GM18870 (cell line): ENCODE measurements at regions not wholly inside any gene's neighbourhood (a gene's known extent, or its start where the extent isn't known, plus 50 kb on each side); places are given as distances from the start of the nearest gene placed in this dataset.
"Not testable (repeated sequence)": the region's sequence is repeated elsewhere in the genome, so short reads cannot be mapped to it uniquely, and the experiment has no call there.

Experiments
- ATAC-seq: cut with Tn5 transposase; IDR thresholded peaks from one replicate; pipeline ENCODE4 v1.9.1; 2021; ENCODE audit warnings: moderate library complexity; ENCODE audit not compliant: unreplicated experiment

DNA sequence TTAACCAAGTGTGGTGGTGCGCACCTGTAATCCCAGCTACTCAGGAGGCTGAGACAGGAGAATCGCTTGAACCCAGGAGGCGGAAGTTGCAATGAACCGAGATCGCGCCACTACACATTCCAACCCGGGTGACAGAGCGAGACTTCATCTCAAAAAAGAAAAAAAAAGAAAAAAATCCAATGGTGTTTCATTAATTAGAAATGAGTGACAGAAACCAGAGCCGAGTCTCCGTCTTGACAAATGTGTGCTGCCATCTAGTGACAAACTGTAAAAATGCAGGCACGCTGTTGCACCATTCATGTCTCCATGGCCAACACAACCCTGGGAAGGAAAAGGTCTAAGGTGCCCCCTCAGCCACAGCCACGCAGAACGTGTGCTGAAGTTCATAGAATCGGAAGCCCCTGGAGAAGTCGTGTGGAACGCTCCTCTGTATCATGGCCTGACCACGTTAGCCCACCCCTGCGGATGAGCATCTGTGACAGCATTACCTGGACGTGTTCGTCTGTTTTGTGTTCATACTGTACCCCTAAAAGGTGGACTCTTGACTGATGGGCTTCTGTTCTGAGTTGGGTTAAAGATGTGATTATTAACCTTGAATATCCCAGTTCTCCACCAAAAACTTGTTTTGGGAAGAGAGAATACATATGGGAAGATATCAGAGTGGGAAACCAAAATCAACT, 94.9 kb downstream of the LYZL2 start:
- ATAC-seq, result no peak

DNA sequence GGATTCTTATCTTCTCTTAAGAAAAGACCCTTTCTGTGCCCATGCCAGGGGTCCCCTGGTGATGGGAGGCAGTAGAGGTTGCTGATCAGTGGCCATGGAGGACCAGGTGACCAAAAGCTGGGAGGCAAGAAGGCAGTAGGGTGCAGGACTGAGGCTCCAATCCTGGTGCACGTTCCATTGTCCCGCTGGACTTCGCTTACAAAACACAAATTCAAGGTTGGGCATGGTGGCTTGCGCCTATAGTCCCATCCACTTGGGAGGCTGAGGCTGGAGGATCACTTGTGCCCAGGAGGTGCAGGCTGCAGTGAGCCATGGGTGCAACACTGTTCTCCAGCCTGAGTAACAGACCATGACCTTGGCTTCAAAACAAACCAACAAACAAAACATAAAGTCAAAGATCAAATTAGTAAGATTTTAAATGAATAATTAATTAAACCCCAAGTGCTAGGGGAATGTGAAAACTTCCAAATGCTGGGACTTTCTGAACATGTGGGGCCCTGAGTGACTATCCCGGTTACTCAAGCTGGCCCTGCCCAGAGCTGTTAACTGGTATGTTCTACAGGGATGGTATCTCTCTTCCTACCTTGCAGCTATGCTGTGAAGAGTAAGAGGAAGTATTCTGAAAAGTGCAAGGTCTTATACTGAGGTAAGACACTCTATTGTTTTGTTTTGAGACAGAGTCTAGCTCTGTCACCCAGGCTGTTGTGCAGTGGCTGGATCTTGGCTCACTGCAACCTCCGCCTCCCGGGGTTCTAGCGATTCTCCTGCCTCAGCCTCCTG, 97.6 kb downstream of the LYZL2 start:
- ATAC-seq, result no peak

DNA sequence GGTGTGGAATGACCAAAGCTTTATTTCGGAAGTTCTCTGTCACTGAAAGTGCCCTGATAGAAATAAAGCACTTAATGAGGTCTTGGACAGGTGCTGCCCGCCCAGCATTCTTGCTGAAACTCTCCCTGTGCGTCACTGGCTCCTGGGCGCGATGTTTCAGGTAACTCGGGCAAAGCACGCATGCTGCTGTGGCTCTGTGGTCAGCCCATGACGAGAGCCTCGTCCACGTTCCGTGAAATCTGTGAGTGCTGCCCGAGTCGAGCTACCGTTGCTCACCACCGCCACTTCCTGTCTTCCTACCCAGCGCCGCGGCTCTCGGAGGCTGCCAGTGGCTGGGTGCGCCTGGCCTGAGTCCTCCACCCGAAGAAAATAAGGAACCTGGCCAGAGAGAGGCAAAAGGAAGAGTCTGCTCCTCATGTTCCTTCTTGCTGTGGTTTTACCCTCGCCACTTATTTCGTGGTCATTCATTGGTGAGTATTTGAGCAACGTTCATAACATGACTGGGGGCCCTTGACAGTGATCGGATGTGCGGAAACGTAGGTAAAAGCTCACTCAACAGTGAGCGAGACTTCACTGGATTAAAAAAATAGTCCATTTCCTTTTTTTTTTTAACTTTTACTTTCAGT, 95.5 kb downstream of the MAP3K8 start:
- ATAC-seq, result peak; percentile 66

DNA sequence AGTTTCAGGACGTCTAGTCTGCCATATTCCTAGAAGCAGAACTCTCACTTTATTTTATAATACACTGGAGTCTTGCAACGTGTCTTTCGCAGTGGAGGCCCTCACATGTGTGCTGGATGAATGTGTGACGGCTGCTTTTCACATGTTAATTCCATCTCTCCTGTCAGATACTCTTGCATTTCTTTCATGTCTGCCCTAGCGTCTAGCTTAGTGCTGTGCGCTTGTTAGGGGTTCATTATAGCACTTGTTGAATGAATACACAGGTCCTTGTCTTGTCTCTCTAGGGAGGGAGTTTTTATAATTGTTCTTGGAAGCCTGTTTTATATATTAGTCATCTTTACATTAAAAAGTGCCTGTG, 94.4 kb downstream of the MAP3K8 start:
- ATAC-seq, result no peak

DNA sequence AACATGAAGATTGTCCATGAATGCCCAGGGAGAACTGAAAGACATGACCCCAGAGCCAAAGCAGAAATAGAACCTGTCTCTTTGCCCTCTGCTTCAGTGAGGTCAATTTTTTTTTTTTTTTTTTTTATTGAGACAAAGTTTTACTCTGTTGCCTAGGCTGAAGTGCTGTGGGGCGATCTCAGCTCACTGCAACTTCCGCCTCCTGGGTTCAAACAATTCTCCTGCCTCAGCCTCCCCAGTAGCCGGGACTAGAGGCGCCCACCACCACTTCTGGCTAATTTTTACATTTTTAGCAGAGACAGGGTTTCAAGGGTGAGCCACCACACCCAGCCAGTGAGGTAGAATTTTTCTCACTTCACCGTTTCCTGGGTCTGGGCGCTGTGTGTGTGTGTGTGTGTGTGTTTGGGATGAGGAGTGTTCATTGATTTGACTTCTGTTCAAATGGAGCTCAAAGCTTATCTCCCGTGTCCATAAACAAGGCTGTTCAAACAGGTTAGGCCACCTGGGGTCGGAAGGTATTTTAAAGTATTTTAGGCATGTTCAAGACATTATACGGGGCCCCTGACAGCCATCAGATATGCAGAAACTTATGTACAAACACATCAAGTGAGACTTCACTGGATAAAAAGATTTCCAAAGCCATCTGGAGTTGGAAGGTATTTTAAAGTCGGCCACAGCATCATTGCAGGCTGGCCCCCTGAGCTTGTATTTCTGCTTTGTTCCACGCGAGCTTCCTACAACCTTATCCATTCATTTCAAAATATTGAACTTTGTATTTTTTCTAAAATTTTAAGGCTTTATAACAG, 93.8 kb downstream of the MAP3K8 start:
- no peak for ATAC-seq

DNA sequence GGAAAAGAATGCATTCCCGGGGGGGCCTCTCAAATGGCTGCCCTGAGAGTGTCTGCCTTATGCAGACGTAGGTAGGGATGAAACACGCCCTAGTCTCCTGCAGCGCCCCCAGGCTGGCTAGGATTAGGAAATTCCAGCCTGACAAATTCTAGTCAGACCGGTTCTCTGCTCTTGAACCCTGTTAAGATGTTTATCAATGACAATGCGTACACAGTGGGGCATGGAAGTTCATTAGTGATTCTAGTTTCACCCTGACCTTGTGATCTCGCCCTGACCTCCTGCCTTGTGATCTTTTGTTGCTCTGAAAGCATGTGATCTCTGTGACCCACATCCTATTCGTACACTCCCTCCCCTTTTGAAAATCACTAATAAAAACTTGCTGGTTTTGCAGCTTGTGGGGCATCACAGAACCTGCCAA, 88.7 kb downstream of the MAP3K8 start:
- ATAC-seq, result not testable (repeated sequence)

DNA sequence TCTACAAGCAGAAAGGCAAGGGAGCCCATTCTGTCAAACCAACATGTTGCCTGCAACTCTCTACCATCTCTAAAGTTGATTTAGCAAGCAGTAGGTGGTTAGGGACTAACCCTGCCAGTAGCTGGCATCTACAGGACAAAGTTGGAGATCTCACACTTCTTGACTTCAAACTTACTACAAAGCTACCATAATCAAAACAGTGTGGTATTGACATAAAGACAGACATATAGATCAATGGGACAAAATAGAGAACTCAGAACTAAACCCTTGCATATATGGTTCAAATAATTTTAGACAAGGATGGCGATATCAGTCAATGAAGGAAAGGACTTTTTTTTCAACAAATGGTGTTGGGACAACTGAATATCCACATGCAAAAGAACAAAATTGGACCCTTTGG, 84.9 kb downstream of the MAP3K8 start:
- ATAC-seq, result no peak
